Fibroblast of skin of left biceps (primary cell): ENCODE measurements at regions not wholly inside any gene's neighbourhood (a gene's known extent, or its start where the extent isn't known, plus 50 kb on each side); places are given as distances from the start of the nearest gene placed in this dataset.
"Not testable (repeated sequence)": the region's sequence is repeated elsewhere in the genome, so short reads cannot be mapped to it uniquely, and the experiment has no call there.

Experiments
- DNase-seq, 2 experiments: peaks; one replicate each; pipeline ENCODE4 v3.0.0-alpha.2; 2013; ENCODE audit warnings: low read depth in 2 of 2

GRCh38 chr17:5864741-5865657 lies 205.2 kb upstream of the WSCD1 start:
- no peak for DNase-seq

GRCh38 chr17:5866978-5867377 lies 203.2 kb upstream of the WSCD1 start:
- no peak for DNase-seq

GRCh38 chr17:5869041-5869745 lies 201.0 kb upstream of the WSCD1 start:
- DNase-seq = no peak

- DNase-seq = no peak
Measured at GRCh38 chr17:5870231-5870953, 199.8 kb upstream of the WSCD1 start.

GRCh38 chr17:5871666-5872065 lies 198.5 kb upstream of the WSCD1 start:
- DNase-seq = no peak

- DNase-seq = no peak
Measured at GRCh38 chr17:5872831-5873230, 197.3 kb upstream of the WSCD1 start.

GRCh38 chr17:5873781-5874180 lies 196.4 kb upstream of the WSCD1 start:
- DNase-seq = no peak

GRCh38 chr17:5874486-5874885 lies 195.7 kb upstream of the WSCD1 start:
- DNase-seq = no peak

- no peak for DNase-seq
Measured at GRCh38 chr17:5877366-5877765, 192.8 kb upstream of the WSCD1 start.

GRCh38 chr17:5877948-5878347 lies 192.2 kb upstream of the WSCD1 start:
- no peak for DNase-seq

- no peak for DNase-seq
Measured at GRCh38 chr17:5881849-5882248, 188.3 kb upstream of the WSCD1 start.

- DNase-seq = no peak
Measured at GRCh38 chr17:5883775-5884665, 186.2 kb upstream of the WSCD1 start.

- no peak for DNase-seq
Measured at GRCh38 chr17:5885336-5885735, 184.8 kb upstream of the WSCD1 start.

- DNase-seq = no peak
Measured at GRCh38 chr17:5888811-5889210, 181.4 kb upstream of the WSCD1 start.

- no peak for DNase-seq
Measured at GRCh38 chr17:5892921-5893675, 177.1 kb upstream of the WSCD1 start.

- DNase-seq = no peak
Measured at GRCh38 chr17:5893741-5894140, 176.4 kb upstream of the WSCD1 start.

GRCh38 chr17:5895276-5895675 lies 174.9 kb upstream of the WSCD1 start:
- DNase-seq = no peak

- no peak for DNase-seq
Measured at GRCh38 chr17:5896215-5896614, 174.0 kb upstream of the WSCD1 start.

- no peak for DNase-seq
Measured at GRCh38 chr17:5897275-5897911, 172.8 kb upstream of the WSCD1 start.

- not testable (repeated sequence) for DNase-seq
Measured at GRCh38 chr17:5897981-5898380, 172.2 kb upstream of the WSCD1 start.
